PC-9 (cell line): ENCODE measurements at regions not wholly inside any gene's neighbourhood (a gene's known extent, or its start where the extent isn't known, plus 50 kb on each side); places are given as distances from the start of the nearest gene placed in this dataset.
"Not testable (repeated sequence)": the region's sequence is repeated elsewhere in the genome, so short reads cannot be mapped to it uniquely, and the experiment has no call there.

ENCODE experiments used
- BruUV-seq: library from RNA; stranded (reverse); fragments of 400-500 nt; replicated peaks from 2 replicates; lab custom pipeline; 2021; lab: Mats Ljungman, UMichigan
- CTCF ChIA-PET: fragments of 300-600 bp; sonication (Branson Sonifier 250); formaldehyde crosslinking; loops from one replicate; lab custom pipeline; 2022; ENCODE audit warnings: antibody characterized with exemption; lab: Charles Lee
- POLR2A ChIA-PET: fragments of 300-600 bp; sonication (Branson Sonifier 250); formaldehyde crosslinking; loops from one replicate; lab custom pipeline; 2022; ENCODE audit warnings: antibody characterized with exemption; ENCODE audit not compliant: unreplicated experiment; lab: Charles Lee
- DNase-seq, 2 experiments: peaks; one replicate each; pipeline versions ENCODE4 v3.0.0 to v3.0.0-alpha.2; 2015 to 2022; ENCODE audit warnings: mixed read lengths in 1 of 2
- H2AFZ ChIP-seq: fragments of 200-600 bp; sonication (generic); 2 replicates; pipeline ENCODE4 v1.8.1; 2017; ENCODE audit warnings: antibody characterized with exemption
- H3F3A ChIP-seq: fragments of 200-600 bp; sonication (generic); 2 replicates; pipeline ENCODE4 v1.8.1; 2017; ENCODE audit warnings: antibody characterized with exemption, mild to moderate bottlenecking, low read depth; ENCODE audit not compliant: insufficient read depth
- H3K27ac ChIP-seq: fragments of 200-600 bp; sonication (generic); 2 replicates; pipeline ENCODE4 v1.6.1; 2016; ENCODE audit warnings: mixed run types
- H3K27me3 ChIP-seq: fragments of 200-600 bp; sonication (generic); 2 replicates; pipeline ENCODE4 v1.6.1; 2016; ENCODE audit warnings: low read depth, mixed run types; ENCODE audit not compliant: insufficient read depth
- H3K36me3 ChIP-seq: fragments of 200-600 bp; sonication (generic); 2 replicates; pipeline ENCODE4 v1.6.1; 2016; ENCODE audit warnings: low read depth, mixed run types
- H3K4me1 ChIP-seq: fragments of 200-600 bp; sonication (generic); replicated peaks from 2 replicates; pipeline ENCODE4 v1.6.1; 2016; ENCODE audit warnings: mixed run types; ENCODE audit not compliant: insufficient read depth
- H3K4me2 ChIP-seq: fragments of 200-600 bp; sonication (generic); 2 replicates; pipeline ENCODE4 v1.6.1; 2017; ENCODE audit warnings: mixed run types
- H3K4me3 ChIP-seq: fragments of 200-600 bp; sonication (generic); 2 replicates; pipeline ENCODE4 v1.6.1; 2016; ENCODE audit warnings: mixed run types
- H3K79me2 ChIP-seq: fragments of 200-600 bp; sonication (generic); 2 replicates; pipeline ENCODE4 v1.6.1; 2017; ENCODE audit warnings: low read depth, mixed run types
- H3K9me2 ChIP-seq: fragments of 200-600 bp; sonication (generic); 2 replicates; pipeline ENCODE4 v1.8.1; 2017; ENCODE audit warnings: mild to moderate bottlenecking; ENCODE audit not compliant: insufficient read depth
- H3K9me3 ChIP-seq: fragments of 200-600 bp; sonication (generic); 2 replicates; pipeline ENCODE4 v1.8.1; 2016; ENCODE audit warnings: low read depth; ENCODE audit not compliant: insufficient read depth
- H4K20me1 ChIP-seq: fragments of 200-600 bp; sonication (generic); 2 replicates; pipeline ENCODE4 v1.8.1; 2017; ENCODE audit not compliant: insufficient read depth
- CTCF ChIP-seq: fragments of 200-600 bp; sonication (generic); conservative IDR thresholded peaks from 2 replicates; pipeline ENCODE4 v1.6.1; 2017; ENCODE audit warnings: mixed run types, antibody characterized with exemption, mild to moderate bottlenecking, moderate library complexity
- EZH2 ChIP-seq: fragments of 200-600 bp; sonication (generic); IDR thresholded peaks from 2 replicates; pipeline ENCODE4 v1.8.0; 2017; ENCODE audit warnings: antibody characterized with exemption, low read depth
- intact Hi-C: fragments of 100-400 bp; cut with micrococcal nuclease; formaldehyde crosslinking; loops from one replicate; pipeline ENCODE4 v1.10.0; 2022; ENCODE audit not compliant: unreplicated experiment

GRCh38 chr3:162978136-162978535 is 1481.5 kb downstream of the OTOL1 start:
- Histone ChIP-seq H3K27ac (no peak overlapping the region), H3K4me1 (no peaks in the 10 kb centered on the region), H3K9me3 (no peaks in the 10 kb centered on the region), H3K4me2 (no peak overlapping the region), H3K79me2 (no peaks in the 10 kb centered on the region), H3K9me2 (peaks cover 7% of the 10 kb centered on the region), H3K27me3 (no peaks in the 10 kb centered on the region), H2AFZ (no peak overlapping the region), H3K4me3 (no peak overlapping the region), H3F3A (no peaks in the 10 kb centered on the region; the same call in 1 of the 2 replicates), H3K36me3 (no peaks in the 10 kb centered on the region), H4K20me1 (no peaks in the 10 kb centered on the region)
- intact Hi-C loops = no loop called here
- POLR2A ChIA-PET = no interaction called here
- CTCF ChIA-PET = no interaction called here
- no peak for DNase-seq
- TF ChIP-seq EZH2 = no peak
- TF ChIP-seq CTCF = no peak
- no TSS peak for BruUV-seq

GRCh38 chr3:162984746-162985145 is 1488.1 kb downstream of the OTOL1 start:
- H3K4me2 ChIP-seq = no peak overlapping the region
- H3K4me3 ChIP-seq = no peak overlapping the region
- H3K4me1 ChIP-seq = no peaks in the 10 kb centered on the region
- intact Hi-C loops = no loop called here
- H4K20me1 ChIP-seq = no peaks in the 10 kb centered on the region
- POLR2A ChIA-PET = no interaction called here
- H2AFZ ChIP-seq = peak overlapping the region; percentile 21; the same call in 1 of the 2 replicates
- CTCF ChIA-PET = no interaction called here
- peaks cover 4% of the 10 kb centered on the region; the same call in 1 of the 2 replicates for H3K9me2 ChIP-seq
- H3K79me2 ChIP-seq = no peaks in the 10 kb centered on the region
- no peak for DNase-seq
- no peaks in the 10 kb centered on the region for H3K27me3 ChIP-seq
- no peak overlapping the region for H3K27ac ChIP-seq
- TF ChIP-seq EZH2 = no peak
- BruUV-seq = no TSS peak
- H3K9me3 ChIP-seq = no peaks in the 10 kb centered on the region
- no peaks in the 10 kb centered on the region for H3F3A ChIP-seq
- H3K36me3 ChIP-seq = no peaks in the 10 kb centered on the region

GRCh38 chr3:162987085-162987794 is 1490.6 kb downstream of the OTOL1 start:
- DNase-seq, H3K36me3 ChIP-seq, H4K20me1 ChIP-seq, H3K4me1 ChIP-seq, intact Hi-C loops, H3K27me3 ChIP-seq, H2AFZ ChIP-seq, BruUV-seq, H3K9me3 ChIP-seq, H3K4me3 ChIP-seq, H3K27ac ChIP-seq, H3K4me2 ChIP-seq, POLR2A ChIA-PET, CTCF ChIA-PET, H3K9me2 ChIP-seq, H3F3A ChIP-seq, H3K79me2 ChIP-seq: not testable (repeated sequence)

GRCh38 chr3:162992741-162993140 is 1496.1 kb downstream of the OTOL1 start:
- H3K4me1 ChIP-seq = no peaks in the 10 kb centered on the region
- H3F3A ChIP-seq = no peaks in the 10 kb centered on the region
- H3K27me3 ChIP-seq = no peaks in the 10 kb centered on the region
- intact Hi-C loops = no loop called here
- H4K20me1 ChIP-seq = no peaks in the 10 kb centered on the region
- CTCF ChIA-PET = no interaction called here
- no peak overlapping the region for H3K4me3 ChIP-seq
- no peak for DNase-seq
- TF ChIP-seq EZH2 = no peak
- no peak for TF ChIP-seq CTCF
- no peaks in the 10 kb centered on the region for H3K9me2 ChIP-seq
- no peaks in the 10 kb centered on the region for H3K79me2 ChIP-seq
- POLR2A ChIA-PET = no interaction called here
- BruUV-seq = no TSS peak
- no peak overlapping the region for H2AFZ ChIP-seq
- H3K9me3 ChIP-seq = peaks cover 6% of the 10 kb centered on the region; the same call in 1 of the 2 replicates
- no peak overlapping the region for H3K27ac ChIP-seq
- H3K4me2 ChIP-seq = no peak overlapping the region
- H3K36me3 ChIP-seq = no peaks in the 10 kb centered on the region
